Activated CD4-positive, alpha-beta T cell treated with anti-CD3 and anti-CD28 coated beads, Interleukin-2, amount 50 U/mL, for 16 hours (primary cell): ENCODE measurements at regions not wholly inside any gene's neighbourhood (a gene's known extent, or its start where the extent isn't known, plus 50 kb on each side); places are given as distances from the start of the nearest gene placed in this dataset.
A peak's percentile ranks its signal among the peaks of the same experiment; 100 is the strongest.

Source experiments
- DNase-seq: peaks from one replicate; pipeline ENCODE4 v3.0.0-alpha.2; 2020

- no peak for DNase-seq
Measured at GRCh38 chr12:89253488-89253887, 98.8 kb downstream of the DUSP6 start.

- no peak for DNase-seq
Measured at GRCh38 chr12:89252284-89252683, 100.0 kb downstream of the DUSP6 start.

- peak; percentile 12 for DNase-seq
Measured at GRCh38 chr12:89251342-89252271, 100.7 kb downstream of the DUSP6 start.

- DNase-seq: no peak
Measured at GRCh38 chr12:89250636-89251035, 101.7 kb downstream of the DUSP6 start.

GRCh38 chr12:89250213-89250612, 102.1 kb downstream of the DUSP6 start:
- DNase-seq: no peak

- no peak for DNase-seq
Measured at GRCh38 chr12:89247967-89248366, 104.3 kb downstream of the DUSP6 start.

GRCh38 chr12:89247541-89247942, 104.8 kb downstream of the DUSP6 start:
- no peak for DNase-seq

GRCh38 chr12:89245090-89245489, 107.2 kb downstream of the DUSP6 start:
- DNase-seq: peak; percentile 67

GRCh38 chr12:89244536-89244935, 107.8 kb downstream of the DUSP6 start:
- peak; percentile 80 for DNase-seq

GRCh38 chr12:89243771-89244170, 108.5 kb downstream of the DUSP6 start:
- DNase-seq: peak; percentile 26

- no peak for DNase-seq
Measured at GRCh38 chr12:89239534-89239933, 112.8 kb downstream of the DUSP6 start.

GRCh38 chr12:89238593-89238992, 113.7 kb downstream of the DUSP6 start:
- DNase-seq: no peak

- no peak for DNase-seq
Measured at GRCh38 chr12:89237763-89238162, 114.5 kb downstream of the DUSP6 start.

GRCh38 chr12:89236748-89237383, 115.4 kb downstream of the DUSP6 start:
- DNase-seq: no peak

- DNase-seq: no peak
Measured at GRCh38 chr12:89236237-89236636, 116.1 kb downstream of the DUSP6 start.

- DNase-seq: no peak
Measured at GRCh38 chr12:89235189-89235993, 116.9 kb downstream of the DUSP6 start.

GRCh38 chr12:89234324-89235114, 117.8 kb downstream of the DUSP6 start:
- no peak for DNase-seq

GRCh38 chr12:89231686-89232085, 120.6 kb downstream of the DUSP6 start:
- no peak for DNase-seq

GRCh38 chr12:89230376-89231315, 121.7 kb downstream of the DUSP6 start:
- DNase-seq: no peak

GRCh38 chr12:89228491-89228890, 123.8 kb downstream of the DUSP6 start:
- DNase-seq: no peak

GRCh38 chr12:89227774-89228173, 124.5 kb downstream of the DUSP6 start:
- DNase-seq: no peak
